Liver (tissue), 3 donors: ENCODE measurements at regions not wholly inside any gene's neighbourhood (a gene's known extent, or its start where the extent isn't known, plus 50 kb on each side); places are given as distances from the start of the nearest gene placed in this dataset.

Experiments used
- CTCF ChIP-seq: fragments of 150-350 bp; IDR thresholded peaks from 2 replicates; pipeline ENCODE4 v1.5.1; 2017; ENCODE audit warnings: improper control_type of control experiment, low read depth, low read length; ENCODE audit not compliant: missing input control
- REST ChIP-seq: IDR thresholded peaks from 2 replicates; pipeline ENCODE4 v1.6.1; 2016; ENCODE audit warnings: antibody characterized with exemption, mild to moderate bottlenecking
- TAF1 ChIP-seq: conservative IDR thresholded peaks from 2 replicates; pipeline ENCODE4 v1.6.1; 2016; ENCODE audit warnings: antibody characterized with exemption, mild to moderate bottlenecking
- YY1 ChIP-seq: IDR thresholded peaks from 2 replicates; pipeline ENCODE4 v1.6.1; 2016; ENCODE audit warnings: antibody characterized with exemption, mild to moderate bottlenecking
- ZBTB33 ChIP-seq: IDR thresholded peaks from 2 replicates; pipeline ENCODE4 v1.6.1; 2016; ENCODE audit warnings: antibody characterized with exemption
- donor health status: healthy.
- donor health status: healthy.

GRCh38 chr13:40105231-40105630, 449.8 kb downstream of the COG6 start:
- no peak for TF ChIP-seq ZBTB33
- TF ChIP-seq CTCF, result no peak
- no peak for TF ChIP-seq TAF1
- TF ChIP-seq YY1, result no peak
- no peak for TF ChIP-seq REST
